Pancreas (tissue), 10 donors: ENCODE measurements at regions not wholly inside any gene's neighbourhood (a gene's known extent, or its start where the extent isn't known, plus 50 kb on each side); places are given as distances from the start of the nearest gene placed in this dataset.

Experiments
- ATAC-seq, 4 donors: fragments of 200-7000 bp; cut with Tn5 transposase; one replicate each; pipeline versions ENCODE4 v1.8.0 to v1.9.1; 2020; ENCODE audit warnings: mild to moderate bottlenecking in 4 of 4, moderate library complexity in 4 of 4
- DNase-seq, 6 donors: peaks; one replicate each; pipeline ENCODE4 v3.0.0-alpha.2; 2020
- FAIRE-seq: peaks from 2 replicates; lab custom pipeline; 2012; peaks lifted over from hg19 to GRCh38; lab: Jason Lieb, UNC
- H3K27ac ChIP-seq, 4 donors: fragments of 200-600 bp; sonication (generic); 1 replicate in 3 of 4; 2 replicates in 1 of 4; pipeline versions ENCODE4 v1.5.0 to v1.8.0; 2020
- H3K27me3 ChIP-seq, 4 donors: fragments of 200-600 bp; one replicate each; pipeline ENCODE4 v1.8.0; 2021
- H3K36me3 ChIP-seq, 3 donors: fragments of 200-600 bp; sonication (generic) in 1 of 3; one replicate each; pipeline versions ENCODE4 v1.5.0 to v1.8.0; 2020 to 2021
- H3K4me1 ChIP-seq, 3 donors: fragments of 200-600 bp; one replicate each; pipeline ENCODE4 v1.8.0; 2021
- H3K4me3 ChIP-seq, 4 donors: fragments of 200-600 bp; sonication (generic) in 2 of 4; one replicate each; pipeline versions ENCODE4 v1.5.0 to v1.8.0; 2020 to 2021
- H3K9me3 ChIP-seq, 4 donors: fragments of 200-600 bp; one replicate each; pipeline ENCODE4 v1.8.0; 2021
- CTCF ChIP-seq, 4 donors: fragments of 200-600 bp; sonication (generic) in 3 of 4; IDR thresholded peaks; one replicate each; pipeline versions ENCODE4 v1.5.0 to v1.8.0; 2021; ENCODE audit warnings: antibody characterized with exemption in 4 of 4
- WGBS, 2 donors: extraction: QIAGEN DNeasy Blood & Tissue Kit; methylation state at CpG; one replicate each; pipeline ENCODE4 v1.1.7; 2013; 5-methylcytosine and 5-hydroxymethylcytosine counted together
- intact Hi-C, 3 donors: fragments of 100-400 bp; cut with DNase I; formaldehyde crosslinking; loops; one replicate each; pipeline versions ENCODE4 v1.11.1 to v1.14.2; 2022
- donor health status: healthy with polysubstance abuse.
- donor health status: DM: no; HTN: no; CAD: no; lungs with moderate emphysema.
- donor health status: DM: no; HTN: no; CAD: no.
- donor health status: control.
- donor health status: control.
- donor health status: Bipolar disorder and iron deficiency.
- donor health status: DM: yes; HTN: yes; CAD: no.
- donor health status: DM: no; HTN: no; CAD: no.
- donor health status: DM: no; HTN: no; CAD: no.
- donor health status: DM: yes; HTN: yes; CAD: no.

- no peaks in the 10 kb centered on the region for H3K27me3 ChIP-seq
- H3K4me3 ChIP-seq, result no peak overlapping the region
- intact Hi-C loops, result no loop called here
- no peak for DNase-seq
- no peak for ATAC-seq
- H3K27ac ChIP-seq, result no peak overlapping the region
- H3K9me3 ChIP-seq, result no peaks in the 10 kb centered on the region
- FAIRE-seq, result no peak
- no peaks in the 10 kb centered on the region for H3K36me3 ChIP-seq
- H3K4me1 ChIP-seq, result no peaks in the 10 kb centered on the region
- TF ChIP-seq CTCF (IDR thresholded peaks at IDR 0.05), result no peak
- WGBS, 2 donors, result 51 to 60% methylated on average over 5 of the region's 5 CpGs
Observed at GRCh38 chr6:165118736-165119135, 190.7 kb downstream of the C6orf118 start.

- Histone ChIP-seq H3K27ac (no peak overlapping the region), H3K4me3 (no peak overlapping the region), H3K4me1 (no peaks in the 10 kb centered on the region), H3K36me3 (no peaks in the 10 kb centered on the region), H3K9me3 (no peaks in the 10 kb centered on the region), H3K27me3 (no peaks in the 10 kb centered on the region)
- intact Hi-C loops, result no loop called here
- no peak for DNase-seq
- ATAC-seq, result no peak
- WGBS, 2 donors, result 58 to 76% methylated on average over 3 of the region's 3 CpGs
- no peak for TF ChIP-seq CTCF (IDR thresholded peaks at IDR 0.05)
- no peak for FAIRE-seq
Observed at GRCh38 chr6:165117806-165118205, 191.6 kb downstream of the C6orf118 start.

- no peaks in the 10 kb centered on the region for H3K27me3 ChIP-seq
- ATAC-seq (no peak), DNase-seq (no peak), FAIRE-seq (no peak)
- H3K27ac ChIP-seq, result no peak overlapping the region
- TF ChIP-seq CTCF (IDR thresholded peaks at IDR 0.05), result no peak
- no peaks in the 10 kb centered on the region for H3K36me3 ChIP-seq
- no peak overlapping the region for H3K4me3 ChIP-seq
- H3K9me3 ChIP-seq, result no peaks in the 10 kb centered on the region
- H3K4me1 ChIP-seq, result no peaks in the 10 kb centered on the region
- intact Hi-C loops, result no loop called here
- WGBS, 2 donors, result 45 to 53% methylated on average over 2 of the region's 2 CpGs
Observed at GRCh38 chr6:165117121-165117520, 192.3 kb downstream of the C6orf118 start.

- no peak for FAIRE-seq
- ATAC-seq, result no peak
- no peak overlapping the region for H3K27ac ChIP-seq
- no peaks in the 10 kb centered on the region for H3K4me1 ChIP-seq
- H3K4me3 ChIP-seq, result no peak overlapping the region
- no peak for DNase-seq
- TF ChIP-seq CTCF (IDR thresholded peaks at IDR 0.05), result no peak
- intact Hi-C loops, result no loop called here
- H3K9me3 ChIP-seq, result no peaks in the 10 kb centered on the region
- WGBS, 2 donors, result 56 to 75% methylated on average over 1 of the region's 1 CpG
- H3K27me3 ChIP-seq, result no peaks in the 10 kb centered on the region
- no peaks in the 10 kb centered on the region for H3K36me3 ChIP-seq
Observed at GRCh38 chr6:165110860-165111259, 198.5 kb downstream of the C6orf118 start.

- no peak for FAIRE-seq
- intact Hi-C loops, result no loop called here
- Histone ChIP-seq H3K36me3 (no peaks in the 10 kb centered on the region), H3K9me3 (no peaks in the 10 kb centered on the region), H3K27ac (no peak overlapping the region), H3K4me1 (no peaks in the 10 kb centered on the region), H3K4me3 (no peak overlapping the region), H3K27me3 (no peaks in the 10 kb centered on the region)
- TF ChIP-seq CTCF (IDR thresholded peaks at IDR 0.05), result no peak
- no peak for DNase-seq
- no peak for ATAC-seq
- 24 to 33% methylated on average over 5 of the region's 5 CpGs for WGBS, 2 donors
Observed at GRCh38 chr6:165109011-165109410, 200.4 kb downstream of the C6orf118 start.
